ENCODE measurements at regions not wholly inside any gene's neighbourhood (a gene's known extent, or its start where the extent isn't known, plus 50 kb on each side); places are given as distances from the start of the nearest gene placed in this dataset.

- DNase-seq: no peak
Measured at GRCh38 chr3:147941969-147942368, 532.8 kb downstream of the ZIC1 start.

GRCh38 chr3:147943265-147943945 lies 534.2 kb downstream of the ZIC1 start:
- DNase-seq: no peak

GRCh38 chr3:147945968-147946519 lies 536.9 kb downstream of the ZIC1 start:
- no peak for DNase-seq

GRCh38 chr3:147956615-147957014 lies 547.5 kb downstream of the ZIC1 start:
- DNase-seq: no peak

- no peak for DNase-seq
Measured at GRCh38 chr3:147958754-147959153, 549.6 kb downstream of the ZIC1 start.

- DNase-seq: no peak
Measured at GRCh38 chr3:147960786-147961185, 551.6 kb downstream of the ZIC1 start.

- no peak for DNase-seq
Measured at GRCh38 chr3:147962408-147963164, 553.4 kb downstream of the ZIC1 start.

GRCh38 chr3:147963711-147964110 lies 554.5 kb downstream of the ZIC1 start:
- no peak for DNase-seq

GRCh38 chr3:147975165-147975564 lies 566.0 kb downstream of the ZIC1 start:
- DNase-seq: no peak

GRCh38 chr3:147977001-147977400 lies 567.8 kb downstream of the ZIC1 start:
- DNase-seq: no peak

- DNase-seq: no peak
Measured at GRCh38 chr3:147987549-147987948, 578.4 kb downstream of the ZIC1 start.

GRCh38 chr3:147989344-147989743 lies 580.2 kb downstream of the ZIC1 start:
- DNase-seq: no peak

- no peak for DNase-seq
Measured at GRCh38 chr3:148002705-148003205, 593.6 kb downstream of the ZIC1 start.

GRCh38 chr3:148004331-148004730 lies 595.2 kb downstream of the ZIC1 start:
- DNase-seq: no peak

- no peak for DNase-seq
Measured at GRCh38 chr3:148005456-148005855, 596.3 kb downstream of the ZIC1 start.

GRCh38 chr3:148006508-148006907 lies 597.3 kb downstream of the ZIC1 start:
- no peak for DNase-seq

- no peak for DNase-seq
Measured at GRCh38 chr3:148008591-148008990, 599.4 kb downstream of the ZIC1 start.

GRCh38 chr3:148020861-148021260 lies 611.7 kb downstream of the ZIC1 start:
- no peak for DNase-seq

GRCh38 chr3:148021381-148021780 lies 612.2 kb downstream of the ZIC1 start:
- no peak for DNase-seq

GRCh38 chr3:148023994-148024393 lies 614.8 kb downstream of the ZIC1 start:
- DNase-seq: no peak

- no peak for DNase-seq
Measured at GRCh38 chr3:148026009-148026588, 616.9 kb downstream of the ZIC1 start.

GRCh38 chr3:148030975-148031374 lies 621.8 kb downstream of the ZIC1 start:
- DNase-seq: no peak

- DNase-seq: no peak
Measured at GRCh38 chr3:148034353-148034752, 625.2 kb downstream of the ZIC1 start.

Data from NCI-H2081 treated with DMSO at 0.1 percent for 48 hours (cell line).